ENCODE measurements at regions not wholly inside any gene's neighbourhood (a gene's known extent, or its start where the extent isn't known, plus 50 kb on each side); places are given as distances from the start of the nearest gene placed in this dataset.

GRCh38 chr3:162799910-162800309, 1303.3 kb downstream of the OTOL1 start:
- DNase-seq: no peak
- H3K4me1 ChIP-seq: no peaks in the 10 kb centered on the region
- no peaks in the 10 kb centered on the region for H3K27me3 ChIP-seq
- no peak overlapping the region for H3K27ac ChIP-seq
- H3K4me3 ChIP-seq: no peak overlapping the region
- H3K9me3 ChIP-seq (replicated peaks): no peaks in the 10 kb centered on the region
- H3K36me3 ChIP-seq: no peaks in the 10 kb centered on the region

DNA sequence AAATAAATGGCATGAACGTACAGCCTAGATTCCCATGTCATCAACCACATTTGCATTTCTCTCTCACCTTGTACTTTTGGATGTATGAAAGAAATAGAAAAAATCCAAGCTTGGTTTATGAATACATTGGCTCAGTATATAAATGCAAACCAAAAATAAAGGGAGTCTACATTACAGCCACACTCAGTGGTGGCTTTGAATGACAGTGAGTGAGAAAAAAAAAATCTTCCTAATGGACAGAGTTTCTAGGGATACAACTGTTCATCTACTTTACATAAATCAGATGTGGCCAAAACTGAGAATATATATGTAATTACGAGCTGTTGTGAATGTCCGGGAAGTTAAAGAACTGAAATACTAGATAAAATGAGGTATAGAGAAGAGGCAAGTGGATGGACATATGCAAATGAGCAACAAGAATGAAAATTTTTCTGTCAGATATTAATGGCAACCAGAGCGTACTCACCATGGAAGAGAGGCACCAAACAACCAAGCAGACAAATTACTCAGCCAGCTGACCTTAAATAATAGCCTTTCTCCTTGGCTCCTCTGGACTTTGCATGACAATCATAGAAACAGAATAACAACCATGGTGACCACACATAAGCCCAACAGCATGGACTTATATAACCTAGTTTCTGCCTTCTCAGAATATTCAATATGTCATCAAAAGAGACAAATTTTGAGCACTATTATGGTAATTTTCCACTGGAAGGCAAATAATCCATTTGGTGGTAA, 1305.8 kb downstream of the OTOL1 start:
- H3K36me3 ChIP-seq: no peaks in the 10 kb centered on the region
- H3K27ac ChIP-seq: no peak overlapping the region
- peak in 1 of 2 experiments; percentile 0 for DNase-seq
- H3K27me3 ChIP-seq: no peaks in the 10 kb centered on the region
- H3K4me1 ChIP-seq: no peaks in the 10 kb centered on the region
- H3K9me3 ChIP-seq (replicated peaks): no peaks in the 10 kb centered on the region
- no peak overlapping the region for H3K4me3 ChIP-seq

- no peaks in the 10 kb centered on the region for H3K4me1 ChIP-seq
- no peaks in the 10 kb centered on the region for H3K9me3 ChIP-seq (replicated peaks)
- no peaks in the 10 kb centered on the region for H3K36me3 ChIP-seq
- H3K27me3 ChIP-seq: no peaks in the 10 kb centered on the region
- no peak overlapping the region for H3K27ac ChIP-seq
- DNase-seq: no peak
- H3K4me3 ChIP-seq: no peak overlapping the region
Measured at GRCh38 chr3:162810776-162811175, 1314.2 kb downstream of the OTOL1 start.

GRCh38 chr3:162842549-162843216, 1346.1 kb downstream of the OTOL1 start:
- Histone ChIP-seq H3K36me3 (no peaks in the 10 kb centered on the region), H3K4me1 (no peaks in the 10 kb centered on the region), H3K27me3 (no peaks in the 10 kb centered on the region), H3K9me3 (replicated peaks) (no peaks in the 10 kb centered on the region), H3K27ac (no peak overlapping the region), H3K4me3 (no peak overlapping the region)
- no peak for DNase-seq

GRCh38 chr3:162845918-162846317, 1349.3 kb downstream of the OTOL1 start:
- Histone ChIP-seq H3K36me3 (no peaks in the 10 kb centered on the region), H3K4me3 (no peak overlapping the region), H3K27me3 (no peaks in the 10 kb centered on the region), H3K27ac (no peak overlapping the region), H3K9me3 (replicated peaks) (no peaks in the 10 kb centered on the region), H3K4me1 (no peaks in the 10 kb centered on the region)
- no peak for DNase-seq

- DNase-seq: no peak
- no peaks in the 10 kb centered on the region for H3K27me3 ChIP-seq
- H3K4me3 ChIP-seq: no peak overlapping the region
- no peaks in the 10 kb centered on the region for H3K9me3 ChIP-seq (replicated peaks)
- H3K27ac ChIP-seq: no peak overlapping the region
- no peaks in the 10 kb centered on the region for H3K36me3 ChIP-seq
- no peaks in the 10 kb centered on the region for H3K4me1 ChIP-seq
Measured at GRCh38 chr3:162847511-162847910, 1350.9 kb downstream of the OTOL1 start.

GRCh38 chr3:162863579-162863978, 1367.0 kb downstream of the OTOL1 start:
- no peak for DNase-seq
- no peak overlapping the region for H3K4me3 ChIP-seq
- H3K36me3 ChIP-seq: no peaks in the 10 kb centered on the region
- no peaks in the 10 kb centered on the region for H3K27me3 ChIP-seq
- H3K27ac ChIP-seq: no peak overlapping the region
- H3K4me1 ChIP-seq: no peaks in the 10 kb centered on the region
- H3K9me3 ChIP-seq (replicated peaks): no peaks in the 10 kb centered on the region

DNA sequence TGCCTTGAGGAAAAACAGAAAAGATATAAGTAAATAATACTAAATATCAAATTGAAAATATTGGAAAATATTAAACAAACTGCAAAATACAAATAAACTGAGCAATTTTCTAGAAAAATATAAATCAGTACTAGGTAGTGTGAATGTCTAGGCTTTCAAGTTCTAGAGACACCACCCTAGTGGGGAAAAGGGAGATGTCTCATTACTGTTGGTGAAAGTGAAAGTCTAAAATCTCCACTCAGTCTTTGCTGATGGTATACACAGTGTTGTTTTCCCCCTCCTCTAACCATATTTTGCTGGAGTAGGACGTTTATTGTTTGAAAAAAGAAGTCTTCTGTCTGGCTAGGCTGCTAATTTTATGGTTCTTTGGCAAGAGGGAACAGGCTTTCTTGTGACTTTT, 1368.9 kb downstream of the OTOL1 start:
- H3K9me3 ChIP-seq (replicated peaks): no peaks in the 10 kb centered on the region
- no peak overlapping the region for H3K4me3 ChIP-seq
- no peaks in the 10 kb centered on the region for H3K4me1 ChIP-seq
- no peak overlapping the region for H3K27ac ChIP-seq
- H3K27me3 ChIP-seq: no peaks in the 10 kb centered on the region
- no peaks in the 10 kb centered on the region for H3K36me3 ChIP-seq
- no peak for DNase-seq

GRCh38 chr3:162879021-162879562, 1382.5 kb downstream of the OTOL1 start:
- no peaks in the 10 kb centered on the region for H3K9me3 ChIP-seq (replicated peaks)
- H3K27ac ChIP-seq: no peak overlapping the region
- no peak overlapping the region for H3K4me3 ChIP-seq
- no peak for DNase-seq
- H3K4me1 ChIP-seq: no peaks in the 10 kb centered on the region
- no peaks in the 10 kb centered on the region for H3K27me3 ChIP-seq
- H3K36me3 ChIP-seq: no peaks in the 10 kb centered on the region

DNA sequence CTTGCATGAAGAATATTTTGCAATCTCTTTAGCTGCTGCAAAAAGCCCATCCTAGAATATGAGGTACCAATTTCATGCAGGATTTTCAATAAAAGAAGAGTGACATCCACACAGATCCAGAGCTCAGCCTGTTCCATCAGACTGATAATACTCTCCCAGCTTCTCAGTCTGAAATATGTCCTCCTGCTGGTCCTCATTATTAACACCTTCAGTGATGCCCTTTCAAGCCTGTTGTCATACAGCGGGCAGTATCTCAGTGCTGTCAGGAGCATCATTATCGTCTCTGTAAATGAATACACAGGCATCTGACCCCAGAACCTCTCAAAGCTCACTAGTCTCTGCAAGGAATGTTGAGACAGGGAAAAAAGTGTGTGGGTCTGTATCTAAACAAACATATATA, 1387.8 kb downstream of the OTOL1 start:
- no peak for DNase-seq
- Histone ChIP-seq H3K4me1 (no peaks in the 10 kb centered on the region), H3K4me3 (no peak overlapping the region), H3K9me3 (replicated peaks) (no peaks in the 10 kb centered on the region), H3K27ac (no peak overlapping the region), H3K36me3 (no peaks in the 10 kb centered on the region), H3K27me3 (no peaks in the 10 kb centered on the region)

- DNase-seq: no peak
- H3K36me3 ChIP-seq: no peaks in the 10 kb centered on the region
- H3K4me3 ChIP-seq: no peak overlapping the region
- H3K9me3 ChIP-seq (replicated peaks): no peaks in the 10 kb centered on the region
- no peaks in the 10 kb centered on the region for H3K27me3 ChIP-seq
- H3K27ac ChIP-seq: no peak overlapping the region
- H3K4me1 ChIP-seq: no peaks in the 10 kb centered on the region
Measured at GRCh38 chr3:162892921-162893793, 1396.5 kb downstream of the OTOL1 start.

DNA sequence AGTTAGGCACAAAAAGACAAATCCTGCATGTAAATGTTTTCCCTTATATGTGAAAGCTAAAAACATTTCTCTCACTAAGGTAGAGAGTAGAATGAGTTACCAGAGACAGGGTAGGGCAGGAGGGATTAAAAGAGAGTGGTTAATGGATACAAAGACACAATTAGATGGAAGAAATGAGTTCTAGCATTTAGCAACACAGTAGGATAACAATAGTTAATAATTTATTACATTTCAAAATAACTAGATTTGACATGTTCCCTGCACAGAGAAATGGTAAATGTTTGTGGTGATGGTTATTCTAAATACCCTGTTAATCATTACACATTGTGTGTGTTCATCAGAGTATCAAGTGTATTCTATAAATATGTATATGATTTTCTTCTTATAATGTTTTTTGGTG, 1400.7 kb downstream of the OTOL1 start:
- Histone ChIP-seq H3K4me3 (no peak overlapping the region), H3K9me3 (replicated peaks) (no peaks in the 10 kb centered on the region), H3K36me3 (no peaks in the 10 kb centered on the region), H3K27me3 (no peaks in the 10 kb centered on the region), H3K27ac (no peak overlapping the region), H3K4me1 (no peaks in the 10 kb centered on the region)
- no peak for DNase-seq

- no peaks in the 10 kb centered on the region for H3K36me3 ChIP-seq
Measured at GRCh38 chr3:162932503-162932902, 1435.9 kb downstream of the OTOL1 start.

DNA sequence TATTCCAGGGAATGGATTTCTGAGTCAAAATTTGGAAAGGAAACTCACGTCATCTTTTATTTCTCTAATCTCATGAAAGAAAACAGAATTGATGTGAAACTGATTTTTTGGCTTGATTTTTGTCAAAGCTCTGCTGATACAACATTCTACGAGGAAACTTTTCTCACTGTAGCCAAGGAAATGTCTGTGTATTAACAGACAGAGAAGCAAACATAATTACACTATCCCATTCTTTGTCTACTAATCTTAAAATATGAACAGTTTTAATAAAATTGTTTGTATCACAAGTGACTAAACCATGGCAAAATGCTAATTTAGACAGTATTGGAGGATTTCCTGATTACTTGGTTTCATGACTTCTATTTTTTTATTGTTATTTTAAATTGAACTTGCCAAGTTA, 1437.0 kb downstream of the OTOL1 start:
- Histone ChIP-seq H3K27me3 (no peaks in the 10 kb centered on the region), H3K4me3 (no peak overlapping the region), H3K36me3 (no peaks in the 10 kb centered on the region), H3K27ac (no peak overlapping the region), H3K9me3 (replicated peaks) (no peaks in the 10 kb centered on the region), H3K4me1 (no peaks in the 10 kb centered on the region)
- DNase-seq: no peak

More at GRCh38 chr3:162932503-162932902, 1435.9 kb downstream of the OTOL1 start:
- Histone ChIP-seq H3K27me3 (no peaks in the 10 kb centered on the region), H3K9me3 (replicated peaks) (no peaks in the 10 kb centered on the region), H3K4me3 (no peak overlapping the region), H3K4me1 (no peaks in the 10 kb centered on the region), H3K27ac (no peak overlapping the region)
- no peak for DNase-seq

DNA sequence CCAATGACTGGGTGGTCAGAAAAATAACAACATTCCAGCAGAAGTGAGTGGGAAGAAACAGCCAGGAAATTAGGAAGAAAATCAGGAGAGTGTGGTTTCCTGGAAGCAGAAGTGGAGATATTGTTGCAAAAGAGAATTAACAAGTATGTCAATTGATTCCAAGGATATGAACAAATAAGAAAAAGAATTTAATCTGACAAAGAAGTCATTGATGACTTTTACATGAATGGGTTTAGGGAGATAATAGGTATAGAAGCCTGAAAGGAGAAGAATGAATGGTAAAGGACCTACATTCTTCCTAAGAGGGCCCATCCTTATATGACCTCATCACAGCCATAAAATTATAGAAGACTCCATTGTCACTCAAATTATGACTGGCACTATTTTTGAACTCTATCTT, 1440.1 kb downstream of the OTOL1 start:
- no peaks in the 10 kb centered on the region for H3K4me1 ChIP-seq
- no peaks in the 10 kb centered on the region for H3K36me3 ChIP-seq
- no peak overlapping the region for H3K4me3 ChIP-seq
- H3K9me3 ChIP-seq (replicated peaks): no peaks in the 10 kb centered on the region
- no peaks in the 10 kb centered on the region for H3K27me3 ChIP-seq
- H3K27ac ChIP-seq: no peak overlapping the region
- DNase-seq: no peak
